ENCODE measurements at regions not wholly inside any gene's neighbourhood (a gene's known extent, or its start where the extent isn't known, plus 50 kb on each side); places are given as distances from the start of the nearest gene placed in this dataset.

DNA sequence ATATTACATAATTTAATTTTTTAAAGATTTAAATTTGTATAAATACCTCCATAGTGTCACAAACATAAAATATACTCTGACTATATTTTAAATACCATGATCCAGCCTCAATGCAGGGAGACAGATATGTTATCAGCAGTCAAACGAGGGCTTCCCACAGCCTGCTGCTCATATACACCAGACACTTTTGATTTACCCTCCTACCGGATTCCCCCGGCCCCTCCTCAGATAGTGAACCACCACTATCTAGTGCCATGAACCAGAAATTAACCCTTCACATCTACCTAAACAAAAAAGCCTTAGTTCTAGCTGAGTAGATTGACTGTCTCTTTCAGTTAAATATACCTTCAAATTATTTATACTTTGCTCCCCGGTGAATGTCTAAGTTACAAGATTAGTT lies 52.4 kb upstream of the C1orf53 start:
- TF ChIP-seq CTCF (IDR thresholded peaks at IDR 0.05) (no peak), EZH2phosphoT487 (IDR thresholded peaks at IDR 0.05) (no peak), EZH2 (IDR thresholded peaks at IDR 0.05) (no peak)
